Neuronal stem cell (in vitro differentiated cells): ENCODE measurements at regions not wholly inside any gene's neighbourhood (a gene's known extent, or its start where the extent isn't known, plus 50 kb on each side); places are given as distances from the start of the nearest gene placed in this dataset.

Experiments
- DNase-seq: peaks from one replicate; pipeline ENCODE4 v3.0.0-alpha.2; 2013; ENCODE audit warnings: low spot score
- H2AFZ ChIP-seq: one replicate; pipeline ENCODE4 v1.6.1; 2013; ENCODE audit warnings: mild to moderate bottlenecking, low read length, inconsistent platforms
- H2AK5ac ChIP-seq: 2 replicates; pipeline ENCODE4 v1.6.1; 2013; ENCODE audit warnings: low read depth, mild to moderate bottlenecking, inconsistent platforms, low read length, moderate library complexity, mixed read lengths
- H2BK120ac ChIP-seq: 2 replicates; pipeline ENCODE4 v1.6.1; 2013; ENCODE audit warnings: low read depth, mild to moderate bottlenecking, inconsistent platforms, low read length, moderate library complexity, mixed read lengths
- H2BK12ac ChIP-seq: one replicate; pipeline ENCODE4 v1.6.1; 2013; ENCODE audit warnings: low read length, inconsistent platforms
- H2BK15ac ChIP-seq: 2 replicates; pipeline ENCODE4 v1.6.1; 2013; ENCODE audit warnings: mild to moderate bottlenecking, low read length, inconsistent platforms, mixed read lengths
- H2BK5ac ChIP-seq: one replicate; pipeline ENCODE4 v1.6.1; 2013; ENCODE audit warnings: inconsistent platforms, mild to moderate bottlenecking, low read length, moderate library complexity
- H3K14ac ChIP-seq: one replicate; pipeline ENCODE4 v1.6.1; 2013; ENCODE audit warnings: low read length, inconsistent platforms
- H3K18ac ChIP-seq: 2 replicates; pipeline ENCODE4 v1.6.1; 2013; ENCODE audit warnings: low read length, inconsistent platforms
- H3K23ac ChIP-seq: 2 replicates; pipeline ENCODE4 v1.6.1; 2013; ENCODE audit warnings: low read depth, mild to moderate bottlenecking, mixed read lengths, low read length, inconsistent platforms; ENCODE audit not compliant: poor library complexity
- H3K27ac ChIP-seq: replicated peaks from 3 replicates; pipeline ENCODE4 v1.5.1; 2013; ENCODE audit warnings: low read length, inconsistent platforms
- H3K27me3 ChIP-seq, 3 experiments: 2 replicates each; pipeline ENCODE4 v1.6.1; 2013; ENCODE audit warnings: low read length in 3 of 3, mild to moderate bottlenecking in 2 of 3, inconsistent platforms in 1 of 3, low read depth in 1 of 3, mixed read lengths in 1 of 3, moderate library complexity in 1 of 3; ENCODE audit not compliant: control insufficient read depth in 3 of 3, insufficient read depth in 3 of 3
- H3K36me3 ChIP-seq, 2 donors: replicated peaks in 1 of 2; 2 replicates each; pipeline ENCODE4 v1.6.1; 2013; ENCODE audit warnings: low read length in 2 of 2; ENCODE audit not compliant: control insufficient read depth in 2 of 2, insufficient read depth in 2 of 2
- H3K4ac ChIP-seq: 2 replicates; pipeline ENCODE4 v1.6.1; 2013; ENCODE audit warnings: inconsistent platforms, mild to moderate bottlenecking, low read length, moderate library complexity
- H3K4me1 ChIP-seq, 2 donors: 1 replicate in 1 of 2; 2 replicates in 1 of 2; pipeline ENCODE4 v1.6.1; 2013; ENCODE audit warnings: low read length in 2 of 2, low read depth in 1 of 2; ENCODE audit not compliant: control insufficient read depth in 2 of 2, insufficient read depth in 1 of 2
- H3K4me2 ChIP-seq: one replicate; pipeline ENCODE4 v1.6.1; 2013; ENCODE audit warnings: mild to moderate bottlenecking, low read length, inconsistent platforms; ENCODE audit not compliant: insufficient read depth, poor library complexity, severe bottlenecking
- H3K4me3 ChIP-seq, 2 donors: 2 replicates each; pipeline ENCODE4 v1.5.1; 2013; ENCODE audit warnings: low read length in 2 of 2, mild to moderate bottlenecking in 2 of 2, inconsistent platforms in 1 of 2, moderate library complexity in 1 of 2
- H3K79me1 ChIP-seq: one replicate; pipeline ENCODE4 v1.6.1; 2013; ENCODE audit warnings: low read depth, mild to moderate bottlenecking, inconsistent platforms, low read length, moderate library complexity
- H3K9ac ChIP-seq: one replicate; pipeline ENCODE4 v1.6.1; 2013; ENCODE audit warnings: mild to moderate bottlenecking, low read depth, low read length, inconsistent platforms; ENCODE audit not compliant: poor library complexity
- H3K9me3 ChIP-seq, 2 donors: replicated peaks in 1 of 2; 2 replicates each; pipeline versions ENCODE3 to v1.6.1; 2013; ENCODE audit warnings: low read length in 2 of 2, mild to moderate bottlenecking in 2 of 2, inconsistent platforms in 1 of 2, low read depth in 1 of 2, mixed read lengths in 1 of 2, moderate library complexity in 1 of 2; ENCODE audit not compliant: control insufficient read depth in 2 of 2, insufficient read depth in 1 of 2
- H4K8ac ChIP-seq: one replicate; pipeline ENCODE4 v1.6.1; 2013; ENCODE audit warnings: low read depth, mild to moderate bottlenecking, inconsistent platforms, low read length, moderate library complexity
- H4K91ac ChIP-seq: one replicate; pipeline ENCODE4 v1.6.1; 2013; ENCODE audit warnings: low read length, low read depth, mild to moderate bottlenecking, inconsistent platforms; ENCODE audit not compliant: poor library complexity
- WGBS, 2 donors: extraction: QIAGEN DNeasy Blood & Tissue Kit; methylation state at CpG; one replicate each; pipeline ENCODE4 v1.1.7; 2013; ENCODE audit warnings: missing lambda C conversion rate in 2 of 2, mixed read lengths in 1 of 2; ENCODE audit not compliant: insufficient read length in 2 of 2, insufficient replicate concordance in 1 of 2; ENCODE audit errors: extremely low coverage in 2 of 2; 5-methylcytosine and 5-hydroxymethylcytosine counted together

DNA sequence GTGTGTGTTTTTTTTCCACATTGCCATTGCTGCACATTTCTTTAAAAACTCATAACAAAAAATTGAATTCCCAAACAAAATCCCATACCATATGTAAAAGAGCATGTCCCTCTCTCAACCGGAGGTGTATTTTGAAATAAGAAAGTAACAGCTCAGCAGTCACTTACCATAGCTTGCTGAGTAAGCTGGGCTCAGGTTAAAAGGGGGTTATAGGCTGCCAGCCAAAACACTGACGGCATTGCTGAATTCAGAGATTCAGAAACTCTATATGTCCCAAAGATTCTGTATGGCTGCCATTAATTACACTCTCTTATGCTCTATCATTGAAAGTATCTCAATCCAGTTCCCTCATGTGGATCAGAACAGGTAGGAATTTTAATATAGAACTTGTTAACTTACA is 276.0 kb downstream of the FOXG1 start:
- WGBS, 2 donors: no CpG with 5 or more reads among the region's 2 CpGs

DNA sequence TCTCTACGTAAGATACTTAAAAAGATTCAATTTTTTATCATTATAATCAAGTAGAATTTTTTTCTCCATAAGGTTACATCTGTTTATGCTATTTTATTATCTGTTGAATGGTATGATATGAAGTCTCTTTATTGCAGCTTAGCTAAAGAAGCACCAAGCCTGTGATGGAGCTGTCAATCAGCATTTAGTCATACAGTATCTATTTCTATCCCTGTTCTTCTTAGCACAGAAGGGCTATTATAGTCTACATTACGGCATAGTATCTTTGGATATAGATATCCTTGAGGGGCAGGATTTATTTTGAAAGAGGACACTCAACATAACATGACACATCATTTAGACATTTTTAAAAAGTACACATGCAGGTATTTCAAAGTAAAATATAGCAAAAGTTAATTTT is 277.1 kb downstream of the FOXG1 start:
- Histone ChIP-seq H3K36me3 (no peaks in the 10 kb centered on the region), H4K8ac (no peak overlapping the region), H2AFZ (no peak overlapping the region), H3K4me1 (peaks cover 0 to 4% of the 10 kb centered on the region in 2 donors), H3K27me3 (no peaks in the 10 kb centered on the region), H3K4me2 (no peak overlapping the region), H4K91ac (no peak overlapping the region), H2AK5ac (no peak overlapping the region), H2BK5ac (no peak overlapping the region), H3K27ac (no peak overlapping the region), H3K14ac (no peak overlapping the region), H3K9me3 (no peaks in the 10 kb centered on the region), H3K79me1 (no peaks in the 10 kb centered on the region), H3K23ac (no peak overlapping the region), H3K4me3 (no peak overlapping the region), H2BK12ac (no peak overlapping the region), H3K9ac (no peak overlapping the region), H2BK15ac (no peak overlapping the region), H3K4ac (no peak overlapping the region), H2BK120ac (no peak overlapping the region), H3K18ac (no peak overlapping the region)
- no peak for DNase-seq
- WGBS, 2 donors: no CpG with 5 or more reads among the region's 2 CpGs

More for the DNA sequence above, 276.0 kb downstream of the FOXG1 start:
- Histone ChIP-seq H3K4me2 (no peak overlapping the region), H2BK120ac (no peak overlapping the region), H2BK15ac (no peak overlapping the region), H3K4me3 (no peak overlapping the region), H3K79me1 (no peaks in the 10 kb centered on the region), H4K8ac (no peak overlapping the region), H2BK5ac (no peak overlapping the region), H3K27ac (no peak overlapping the region), H3K4me1 (peaks cover 0 to 4% of the 10 kb centered on the region in 2 donors), H2AFZ (no peak overlapping the region), H2BK12ac (no peak overlapping the region), H3K4ac (no peak overlapping the region), H3K18ac (no peak overlapping the region), H3K23ac (no peak overlapping the region), H3K27me3 (no peaks in the 10 kb centered on the region), H4K91ac (no peak overlapping the region), H3K9me3 (no peaks in the 10 kb centered on the region), H3K14ac (no peak overlapping the region), H3K9ac (no peak overlapping the region), H3K36me3 (no peaks in the 10 kb centered on the region), H2AK5ac (no peak overlapping the region)
- DNase-seq: no peak

DNA sequence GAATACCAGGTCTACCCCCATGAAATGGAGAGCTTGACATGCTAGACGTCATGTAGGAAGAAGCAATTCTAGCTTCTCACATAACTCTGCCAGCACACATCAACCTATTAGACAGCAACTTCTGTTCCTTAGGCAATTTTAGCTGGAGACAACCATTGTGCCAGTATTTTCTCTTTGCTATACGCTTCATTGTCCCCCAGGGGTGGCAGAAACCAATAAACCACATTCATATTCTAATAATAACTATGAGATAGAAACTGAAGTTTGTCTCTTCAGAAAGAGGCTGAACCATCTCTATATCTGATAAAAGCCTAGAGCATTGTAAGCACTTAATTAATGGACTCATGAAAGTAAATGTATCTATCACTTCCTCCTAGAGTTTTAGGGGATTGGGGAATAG is 278.6 kb downstream of the FOXG1 start:
- Histone ChIP-seq H2BK15ac (no peak overlapping the region), H2BK5ac (no peak overlapping the region), H4K8ac (no peak overlapping the region), H3K27me3 (no peaks in the 10 kb centered on the region), H2AK5ac (no peak overlapping the region), H2AFZ (no peak overlapping the region), H3K23ac (no peak overlapping the region), H3K14ac (no peak overlapping the region), H3K36me3 (no peaks in the 10 kb centered on the region), H3K4me3 (no peak overlapping the region), H3K18ac (no peak overlapping the region), H3K27ac (no peak overlapping the region), H3K9me3 (no peaks in the 10 kb centered on the region), H4K91ac (no peak overlapping the region), H3K9ac (no peak overlapping the region), H2BK120ac (no peak overlapping the region), H3K4me1 (no peaks in the 10 kb centered on the region), H2BK12ac (no peak overlapping the region), H3K79me1 (no peaks in the 10 kb centered on the region), H3K4me2 (no peak overlapping the region), H3K4ac (no peak overlapping the region)
- WGBS, 2 donors: no CpG with 5 or more reads among the region's 2 CpGs
- DNase-seq: no peak

DNA sequence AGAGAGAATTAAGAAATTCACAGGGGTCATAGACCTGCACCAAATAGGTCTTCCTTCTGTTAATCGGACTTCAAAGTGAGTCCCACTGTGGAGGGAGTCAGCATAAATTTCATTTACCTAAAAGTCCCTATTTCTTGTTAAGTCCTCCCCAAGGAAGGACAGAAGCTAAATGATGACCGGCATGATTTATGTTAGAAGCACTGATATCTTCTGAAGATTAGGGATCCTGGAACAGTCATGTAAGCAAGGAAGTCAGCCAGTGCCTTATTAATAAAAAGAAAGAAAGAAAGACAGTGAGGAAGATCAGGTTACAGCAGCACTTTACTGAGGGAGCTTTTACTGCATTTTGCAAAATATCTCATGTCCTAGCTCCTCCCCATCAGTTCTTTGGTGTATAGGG is 287.5 kb downstream of the FOXG1 start:
- Histone ChIP-seq H3K79me1 (no peaks in the 10 kb centered on the region), H3K23ac (no peak overlapping the region), H2BK5ac (no peak overlapping the region), H2BK120ac (no peak overlapping the region), H3K4me2 (no peak overlapping the region), H3K27ac (no peak overlapping the region), H3K14ac (no peak overlapping the region), H2BK15ac (no peak overlapping the region), H3K27me3 (no peaks in the 10 kb centered on the region), H3K9ac (no peak overlapping the region), H3K4ac (no peak overlapping the region), H3K9me3 (peaks cover 0 to 2% of the 10 kb centered on the region in 2 donors), H2BK12ac (no peak overlapping the region), H3K36me3 (no peaks in the 10 kb centered on the region), H2AK5ac (no peak overlapping the region), H2AFZ (no peak overlapping the region), H4K8ac (no peak overlapping the region), H3K4me3 (no peak overlapping the region), H4K91ac (no peak overlapping the region), H3K4me1 (no peaks in the 10 kb centered on the region), H3K18ac (no peak overlapping the region)
- DNase-seq: no peak
- WGBS, 2 donors: no CpG with 5 or more reads among the region's 2 CpGs
